CD14-positive monocyte (primary cell): ENCODE measurements at regions not wholly inside any gene's neighbourhood (a gene's known extent, or its start where the extent isn't known, plus 50 kb on each side); places are given as distances from the start of the nearest gene placed in this dataset.

Experiments
- DNase-seq, 3 donors: peaks; one replicate each; pipeline ENCODE4 v3.0.0-alpha.2; 2011 to 2022
- H2AFZ ChIP-seq: 2 replicates; pipeline ENCODE4 v1.6.0; 2012; ENCODE audit warnings: mild to moderate bottlenecking, low read depth, low read length, inconsistent platforms; ENCODE audit not compliant: insufficient read depth, poor library complexity, severe bottlenecking
- H3K27ac ChIP-seq, 2 donors: 1 replicate in 1 of 2; 2 replicates in 1 of 2; pipeline ENCODE4 v1.5.1; 2012 to 2013; ENCODE audit warnings: low read length in 2 of 2, control low read depth in 1 of 2, inconsistent platforms in 1 of 2, low read depth in 1 of 2, mild to moderate bottlenecking in 1 of 2
- H3K27me3 ChIP-seq, 2 donors: one replicate each; pipeline versions ENCODE4 v1.6.0 to v1.6.1; 2011 to 2013; ENCODE audit warnings: low read length in 2 of 2; ENCODE audit not compliant: control insufficient read depth in 2 of 2, insufficient read depth in 2 of 2
- H3K36me3 ChIP-seq, 2 donors: replicated peaks in 1 of 2; 1 replicate in 1 of 2; 2 replicates in 1 of 2; pipeline versions ENCODE4 v1.5.1 to v1.6.1; 2012 to 2013; ENCODE audit warnings: low read length in 2 of 2, control low read depth in 1 of 2, inconsistent platforms in 1 of 2, mild to moderate bottlenecking in 1 of 2; ENCODE audit not compliant: insufficient read depth in 2 of 2, control insufficient read depth in 1 of 2
- H3K4me1 ChIP-seq, 2 donors: 1 replicate in 1 of 2; 2 replicates in 1 of 2; pipeline versions ENCODE4 v1.5.1 to v1.6.1; 2012 to 2013; ENCODE audit warnings: low read length in 2 of 2, control low read depth in 1 of 2, inconsistent platforms in 1 of 2, mild to moderate bottlenecking in 1 of 2, moderate library complexity in 1 of 2; ENCODE audit not compliant: insufficient read depth in 2 of 2, control insufficient read depth in 1 of 2
- H3K4me2 ChIP-seq: replicated peaks from 2 replicates; pipeline ENCODE3; 2012; ENCODE audit warnings: low read length, moderate library complexity, mild to moderate bottlenecking; ENCODE audit not compliant: poor library complexity, severe bottlenecking; ENCODE audit errors: extremely low read depth
- H3K4me3 ChIP-seq, 3 experiments: fragments of 200-600 bp in 1 of 3; sonication (generic) in 1 of 3; replicated peaks in 1 of 3; 1 replicate in 2 of 3; 2 replicates in 1 of 3; pipeline ENCODE4 v1.5.1; 2011 to 2013; ENCODE audit warnings: low read length in 3 of 3, mild to moderate bottlenecking in 3 of 3, control low read depth in 2 of 3, low read depth in 2 of 3, inconsistent platforms in 1 of 3, moderate library complexity in 1 of 3
- H3K79me2 ChIP-seq: 2 replicates; pipeline ENCODE4 v1.6.0; 2012; ENCODE audit warnings: mild to moderate bottlenecking, control low read depth, inconsistent platforms, low read length, moderate library complexity; ENCODE audit not compliant: insufficient read depth
- H3K9ac ChIP-seq: 2 replicates; pipeline ENCODE4 v1.6.0; 2017; ENCODE audit warnings: low read length, mild to moderate bottlenecking; ENCODE audit not compliant: insufficient read depth, poor library complexity, severe bottlenecking
- H3K9me3 ChIP-seq, 2 donors: replicated peaks in 1 of 2; 1 replicate in 1 of 2; 2 replicates in 1 of 2; pipeline versions ENCODE4 v1.5.1 to v1.6.1; 2012 to 2013; ENCODE audit warnings: low read length in 2 of 2, control low read depth in 1 of 2; ENCODE audit not compliant: control insufficient read depth in 1 of 2, insufficient read depth in 1 of 2
- H4K20me1 ChIP-seq: 2 replicates; pipeline ENCODE4 v1.6.0; 2012; ENCODE audit warnings: mild to moderate bottlenecking, low read length, control low read depth, moderate library complexity; ENCODE audit not compliant: insufficient read depth
- H3K27ac Mint-ChIP-seq, 7 donors: one replicate each; pipeline ENCODE4 v1.8.0; 2020; ENCODE audit warnings: mild to moderate bottlenecking in 7 of 7, mixed read lengths in 7 of 7, moderate library complexity in 6 of 7, inconsistent platforms in 2 of 7
- H3K27me3 Mint-ChIP-seq, 3 donors: one replicate each; pipeline ENCODE4 v1.8.0; 2021 to 2022; ENCODE audit warnings: low read depth in 3 of 3, mild to moderate bottlenecking in 3 of 3, mixed read lengths in 3 of 3, moderate library complexity in 3 of 3, inconsistent platforms in 1 of 3
- H3K36me3 Mint-ChIP-seq, 2 donors: one replicate each; pipeline ENCODE4 v1.8.0; 2020; ENCODE audit warnings: mixed read lengths in 2 of 2, inconsistent platforms in 1 of 2, mild to moderate bottlenecking in 1 of 2
- H3K4me1 Mint-ChIP-seq: one replicate; pipeline ENCODE4 v1.8.0; 2020; ENCODE audit warnings: mild to moderate bottlenecking, mixed read lengths
- H3K4me3 Mint-ChIP-seq, 2 donors: one replicate each; pipeline ENCODE4 v1.8.0; 2020; ENCODE audit warnings: mild to moderate bottlenecking in 2 of 2, mixed read lengths in 2 of 2, moderate library complexity in 1 of 2
- H3K9me3 Mint-ChIP-seq, 7 donors: one replicate each; pipeline ENCODE4 v1.8.0; 2020 to 2022; ENCODE audit warnings: mixed read lengths in 7 of 7, mild to moderate bottlenecking in 6 of 7, moderate library complexity in 6 of 7, inconsistent platforms in 2 of 7
- WGBS: methylation state at CpG from one replicate; pipeline ENCODE4 v1.1.5; 2013; ENCODE audit warnings: missing lambda C conversion rate; ENCODE audit not compliant: insufficient coverage; 5-methylcytosine and 5-hydroxymethylcytosine counted together
- intact Hi-C, 2 donors: fragments of 100-400 bp; cut with micrococcal nuclease; formaldehyde crosslinking; loops; one replicate each; pipeline versions ENCODE4 v1.15.0 to v1.15.1; 2023
- TF ChIP-seq, protein P1 (sequence below): fragments of 200-600 bp; IDR thresholded peaks from one replicate; pipeline ENCODE4 v1.8.0; 2022; ENCODE audit warnings: antibody characterized with exemption, mild to moderate bottlenecking

GRCh38 chr5:89916131-89916530 lies 493.4 kb downstream of the CETN3 start:
- H3K4me3 Mint-ChIP-seq: no peak overlapping the region
- Histone ChIP-seq H3K79me2 (no peaks in the 10 kb centered on the region), H3K9ac (no peak overlapping the region), H3K27me3 (no peaks in the 10 kb centered on the region), H3K9me3 (peaks cover 0 to 4% of the 10 kb centered on the region in 2 donors), H3K4me2 (no peak overlapping the region), H3K36me3 (no peaks in the 10 kb centered on the region), H2AFZ (no peak overlapping the region), H3K4me1 (no peaks in the 10 kb centered on the region), H4K20me1 (no peaks in the 10 kb centered on the region), H3K27ac (no peak overlapping the region), H3K4me3 (no peak overlapping the region)
- no peak overlapping the region for H3K27ac Mint-ChIP-seq
- no peak for DNase-seq
- H3K9me3 Mint-ChIP-seq: peaks cover 0 to 5% (median 0%) of the 10 kb centered on the region in 7 donors
- H3K36me3 Mint-ChIP-seq: no peaks in the 10 kb centered on the region
- intact Hi-C loops: no loop called here
- TF ChIP-seq, protein P1, sequence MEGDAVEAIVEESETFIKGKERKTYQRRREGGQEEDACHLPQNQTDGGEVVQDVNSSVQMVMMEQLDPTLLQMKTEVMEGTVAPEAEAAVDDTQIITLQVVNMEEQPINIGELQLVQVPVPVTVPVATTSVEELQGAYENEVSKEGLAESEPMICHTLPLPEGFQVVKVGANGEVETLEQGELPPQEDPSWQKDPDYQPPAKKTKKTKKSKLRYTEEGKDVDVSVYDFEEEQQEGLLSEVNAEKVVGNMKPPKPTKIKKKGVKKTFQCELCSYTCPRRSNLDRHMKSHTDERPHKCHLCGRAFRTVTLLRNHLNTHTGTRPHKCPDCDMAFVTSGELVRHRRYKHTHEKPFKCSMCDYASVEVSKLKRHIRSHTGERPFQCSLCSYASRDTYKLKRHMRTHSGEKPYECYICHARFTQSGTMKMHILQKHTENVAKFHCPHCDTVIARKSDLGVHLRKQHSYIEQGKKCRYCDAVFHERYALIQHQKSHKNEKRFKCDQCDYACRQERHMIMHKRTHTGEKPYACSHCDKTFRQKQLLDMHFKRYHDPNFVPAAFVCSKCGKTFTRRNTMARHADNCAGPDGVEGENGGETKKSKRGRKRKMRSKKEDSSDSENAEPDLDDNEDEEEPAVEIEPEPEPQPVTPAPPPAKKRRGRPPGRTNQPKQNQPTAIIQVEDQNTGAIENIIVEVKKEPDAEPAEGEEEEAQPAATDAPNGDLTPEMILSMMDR: no peak
- no peaks in the 10 kb centered on the region for H3K4me1 Mint-ChIP-seq
- no peaks in the 10 kb centered on the region for H3K27me3 Mint-ChIP-seq
- whole genome bisulfite sequencing: no CpG with 5 or more reads among the region's 1 CpG

DNA sequence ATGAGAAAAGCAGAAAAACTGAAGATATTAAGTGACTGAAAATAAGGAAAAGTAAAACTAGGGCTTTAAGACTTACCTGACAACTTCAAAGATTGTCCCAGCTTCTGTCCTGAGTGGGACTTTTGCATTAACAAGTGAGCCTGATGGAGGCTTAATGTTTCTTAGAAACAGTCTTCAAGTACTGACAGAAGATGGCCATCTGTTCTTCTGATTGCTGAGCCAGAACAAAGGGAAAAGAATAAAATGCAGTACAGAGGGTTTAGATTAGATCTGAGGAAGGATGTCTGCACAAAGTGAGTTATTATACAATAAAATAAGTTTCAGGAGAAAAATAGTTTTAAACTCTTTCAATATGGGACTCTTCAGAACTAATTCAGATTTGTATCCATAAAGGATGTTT lies 500.7 kb downstream of the CETN3 start:
- TF ChIP-seq, protein P1: no peak
- DNase-seq: no peak
- H3K36me3 Mint-ChIP-seq: no peaks in the 10 kb centered on the region
- Histone ChIP-seq H3K9me3 (no peaks in the 10 kb centered on the region), H3K4me2 (no peak overlapping the region), H3K36me3 (no peaks in the 10 kb centered on the region), H3K27ac (no peak overlapping the region), H3K79me2 (no peaks in the 10 kb centered on the region), H3K9ac (no peak overlapping the region), H3K27me3 (no peaks in the 10 kb centered on the region), H3K4me3 (no peak overlapping the region), H2AFZ (no peak overlapping the region), H4K20me1 (no peaks in the 10 kb centered on the region), H3K4me1 (no peaks in the 10 kb centered on the region)
- no peak overlapping the region for H3K27ac Mint-ChIP-seq
- H3K4me1 Mint-ChIP-seq: no peaks in the 10 kb centered on the region
- H3K27me3 Mint-ChIP-seq: no peaks in the 10 kb centered on the region
- peaks cover 0 to 5% (median 0%) of the 10 kb centered on the region in 7 donors for H3K9me3 Mint-ChIP-seq
- intact Hi-C loops: no loop called here
- H3K4me3 Mint-ChIP-seq: no peak overlapping the region
